ENCODE measurements at regions not wholly inside any gene's neighbourhood (a gene's known extent, or its start where the extent isn't known, plus 50 kb on each side); places are given as distances from the start of the nearest gene placed in this dataset.

DNA sequence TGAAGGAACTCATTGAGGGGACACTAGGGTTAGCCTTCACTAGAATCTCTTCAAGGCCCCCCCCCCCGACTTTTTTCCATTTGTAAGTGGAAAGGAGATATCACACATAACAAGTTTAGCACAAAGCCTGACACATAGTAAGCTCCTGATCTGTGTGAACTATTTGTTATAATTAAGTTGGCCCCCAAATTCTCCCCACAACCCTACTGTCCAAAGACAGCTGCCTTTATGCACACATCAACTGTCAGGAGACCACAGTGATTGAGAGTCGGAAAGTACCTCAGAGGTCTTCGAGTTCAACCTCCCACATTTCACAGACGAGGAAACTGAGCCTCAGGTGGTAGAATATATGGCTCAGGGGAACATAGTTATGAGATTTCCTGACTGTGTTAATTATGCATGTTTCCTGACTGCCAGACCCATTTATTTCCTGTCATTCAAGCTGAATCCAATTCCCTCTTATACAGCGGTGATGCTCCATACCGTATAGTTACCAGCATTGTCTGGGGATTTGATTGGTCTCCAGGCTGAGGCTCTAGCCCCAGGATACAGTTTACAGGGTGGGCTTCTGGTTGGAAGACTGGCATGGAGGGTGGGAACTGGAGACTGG, 227.4 kb upstream of the CMC1 start:
- no peak for ATAC-seq (ENCODE audit: insufficient read depth, low FRiP score)
- 59 to 80% methylated on average over 6 of the region's 6 CpGs for WGBS, 2 donors
- Histone ChIP-seq H3K27ac (ENCODE audit: low read depth in 1 of 2, low read length in 1 of 2) (no peak overlapping the region), H3K27me3 (ENCODE audit: control insufficient read depth in 3 of 3, insufficient read depth in 3 of 3, low read length in 2 of 3) (no peaks in the 10 kb centered on the region), H3K4me1 (ENCODE audit: control insufficient read depth in 5 of 5, insufficient read depth in 5 of 5, low read length in 5 of 5) (no peaks in the 10 kb centered on the region), H3K4me3 (no peak overlapping the region), H3K9me3 (ENCODE audit: control insufficient read depth in 4 of 4, insufficient read depth in 3 of 4, low read length in 3 of 4) (no peaks in the 10 kb centered on the region), H3K36me3 (ENCODE audit: control insufficient read depth in 4 of 4, insufficient read depth in 4 of 4, low read length in 4 of 4) (no peaks in the 10 kb centered on the region), H3K9ac (ENCODE audit: insufficient read depth in 1 of 2, low read length in 2 of 2) (no peak overlapping the region)
- TF ChIP-seq, protein P1, sequence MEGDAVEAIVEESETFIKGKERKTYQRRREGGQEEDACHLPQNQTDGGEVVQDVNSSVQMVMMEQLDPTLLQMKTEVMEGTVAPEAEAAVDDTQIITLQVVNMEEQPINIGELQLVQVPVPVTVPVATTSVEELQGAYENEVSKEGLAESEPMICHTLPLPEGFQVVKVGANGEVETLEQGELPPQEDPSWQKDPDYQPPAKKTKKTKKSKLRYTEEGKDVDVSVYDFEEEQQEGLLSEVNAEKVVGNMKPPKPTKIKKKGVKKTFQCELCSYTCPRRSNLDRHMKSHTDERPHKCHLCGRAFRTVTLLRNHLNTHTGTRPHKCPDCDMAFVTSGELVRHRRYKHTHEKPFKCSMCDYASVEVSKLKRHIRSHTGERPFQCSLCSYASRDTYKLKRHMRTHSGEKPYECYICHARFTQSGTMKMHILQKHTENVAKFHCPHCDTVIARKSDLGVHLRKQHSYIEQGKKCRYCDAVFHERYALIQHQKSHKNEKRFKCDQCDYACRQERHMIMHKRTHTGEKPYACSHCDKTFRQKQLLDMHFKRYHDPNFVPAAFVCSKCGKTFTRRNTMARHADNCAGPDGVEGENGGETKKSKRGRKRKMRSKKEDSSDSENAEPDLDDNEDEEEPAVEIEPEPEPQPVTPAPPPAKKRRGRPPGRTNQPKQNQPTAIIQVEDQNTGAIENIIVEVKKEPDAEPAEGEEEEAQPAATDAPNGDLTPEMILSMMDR (IDR thresholded peaks at IDR 0.05; ENCODE audit: control extremely low read depth, extremely low read depth) = no peak
- DNase-seq = no peak

DNA sequence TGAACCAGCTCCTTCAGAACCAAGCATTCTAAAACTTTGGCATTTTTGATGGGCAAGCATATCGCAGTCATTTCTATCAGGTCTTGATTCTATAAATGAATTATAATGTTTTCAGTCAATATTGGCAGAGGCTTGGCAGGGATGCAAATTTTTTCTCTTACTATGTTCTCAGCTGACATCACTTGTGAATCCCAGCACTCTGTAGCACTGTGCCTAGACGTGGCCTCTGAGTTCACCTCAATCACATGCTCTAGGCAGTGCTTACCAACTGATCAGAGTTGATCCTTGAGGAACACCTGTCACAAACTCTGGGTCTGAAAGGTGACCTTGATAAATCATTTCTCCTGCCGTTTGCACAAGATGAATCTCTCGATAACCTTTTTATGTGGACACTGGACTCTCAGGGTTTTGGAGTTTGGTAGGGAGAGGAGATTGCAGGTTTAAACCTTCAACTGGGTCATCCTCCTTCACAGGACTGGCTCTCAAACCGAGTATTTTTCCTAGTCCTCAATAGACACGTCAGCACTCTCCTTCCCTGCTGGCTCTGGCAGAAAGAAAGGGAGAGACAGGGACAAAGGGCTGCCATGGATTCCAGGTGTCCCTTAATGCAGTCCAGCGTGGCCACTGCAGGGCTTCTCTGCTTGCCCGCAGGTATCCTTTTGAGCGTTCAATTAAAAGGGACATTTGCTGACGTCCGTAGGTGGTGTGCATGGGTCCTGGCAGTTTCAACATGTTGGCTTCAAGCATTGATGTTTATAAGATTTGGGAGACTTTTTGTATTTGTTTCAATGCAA, 222.3 kb upstream of the CMC1 start:
- H3K4me3 ChIP-seq = no peak overlapping the region
- TF ChIP-seq, protein P1 (IDR thresholded peaks at IDR 0.05; ENCODE audit: control extremely low read depth, extremely low read depth) = no peak
- DNase-seq (no peak), ATAC-seq (ENCODE audit: insufficient read depth, low FRiP score) (no peak)
- peaks cover 0 to 4% (median 0%) of the 10 kb centered on the region in 4 donors for H3K9me3 ChIP-seq (ENCODE audit: control insufficient read depth in 4 of 4, insufficient read depth in 3 of 4, low read length in 3 of 4)
- H3K36me3 ChIP-seq (ENCODE audit: control insufficient read depth in 4 of 4, insufficient read depth in 4 of 4, low read length in 4 of 4) = no peaks in the 10 kb centered on the region
- no peaks in the 10 kb centered on the region for H3K4me1 ChIP-seq (ENCODE audit: control insufficient read depth in 5 of 5, insufficient read depth in 5 of 5, low read length in 5 of 5)
- no peaks in the 10 kb centered on the region for H3K27me3 ChIP-seq (ENCODE audit: control insufficient read depth in 3 of 3, insufficient read depth in 3 of 3, low read length in 2 of 3)
- no peak overlapping the region for H3K27ac ChIP-seq (ENCODE audit: low read depth in 1 of 2, low read length in 1 of 2)
- 80 to 84% methylated on average over 11 of the region's 11 CpGs for WGBS, 2 donors
- no peak overlapping the region for H3K9ac ChIP-seq (ENCODE audit: insufficient read depth in 1 of 2, low read length in 2 of 2)

DNA sequence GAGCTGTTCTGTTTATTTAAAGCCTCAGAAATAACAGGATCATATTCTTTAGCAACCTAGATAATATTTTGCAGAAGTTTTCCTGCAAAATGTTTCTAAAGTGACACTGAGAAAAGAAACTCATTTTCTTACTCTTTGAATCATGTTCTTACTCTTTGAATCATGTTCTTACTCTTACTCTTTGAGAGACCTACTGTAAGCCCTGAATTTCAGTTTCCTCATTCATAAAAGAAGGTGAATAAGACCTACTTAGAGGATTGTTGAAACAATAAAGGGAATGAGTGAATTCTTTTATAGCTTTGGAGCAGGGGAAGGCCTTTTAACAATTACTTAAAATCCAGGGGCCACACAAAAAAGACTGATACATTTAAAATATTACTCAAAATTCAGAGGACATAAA, 221.7 kb upstream of the CMC1 start:
- H3K9ac ChIP-seq (ENCODE audit: insufficient read depth in 1 of 2, low read length in 2 of 2) = no peak overlapping the region
- DNase-seq (no peak), ATAC-seq (ENCODE audit: insufficient read depth, low FRiP score) (no peak)
- H3K27me3 ChIP-seq (ENCODE audit: control insufficient read depth in 3 of 3, insufficient read depth in 3 of 3, low read length in 2 of 3) = no peaks in the 10 kb centered on the region
- H3K27ac ChIP-seq (ENCODE audit: low read depth in 1 of 2, low read length in 1 of 2) = no peak overlapping the region
- H3K36me3 ChIP-seq (ENCODE audit: control insufficient read depth in 4 of 4, insufficient read depth in 4 of 4, low read length in 4 of 4) = no peaks in the 10 kb centered on the region
- TF ChIP-seq, protein P1 (IDR thresholded peaks at IDR 0.05; ENCODE audit: control extremely low read depth, extremely low read depth) = no peak
- H3K9me3 ChIP-seq (ENCODE audit: control insufficient read depth in 4 of 4, insufficient read depth in 3 of 4, low read length in 3 of 4) = peaks cover 0 to 5% (median 4%) of the 10 kb centered on the region in 4 donors
- no peak overlapping the region for H3K4me3 ChIP-seq
- H3K4me1 ChIP-seq (ENCODE audit: control insufficient read depth in 5 of 5, insufficient read depth in 5 of 5, low read length in 5 of 5) = no peaks in the 10 kb centered on the region

Data from lung (tissue), 11 donors.